NCI-H526 (cell line): ENCODE measurements at regions not wholly inside any gene's neighbourhood (a gene's known extent, or its start where the extent isn't known, plus 50 kb on each side); places are given as distances from the start of the nearest gene placed in this dataset.
"Not testable (repeated sequence)": the region's sequence is repeated elsewhere in the genome, so short reads cannot be mapped to it uniquely, and the experiment has no call there.

ENCODE experiments used
- DNase-seq, 2 experiments: peaks; one replicate each; lab custom pipeline; 2025; lab: John Stamatoyannopoulos, UW

- DNase-seq, result no peak
Observed at GRCh38 chr2:150211164-150211631, 276.3 kb downstream of the RND3 start.

- no peak for DNase-seq
Observed at GRCh38 chr2:150209746-150210145, 277.7 kb downstream of the RND3 start.

- DNase-seq, result no peak
Observed at GRCh38 chr2:150208689-150209088, 278.8 kb downstream of the RND3 start.

GRCh38 chr2:150207979-150208378 lies 279.5 kb downstream of the RND3 start:
- no peak for DNase-seq

GRCh38 chr2:150204451-150204850 lies 283.0 kb downstream of the RND3 start:
- DNase-seq, result no peak

GRCh38 chr2:150194816-150195215 lies 292.7 kb downstream of the RND3 start:
- DNase-seq, result not testable (repeated sequence)

- no peak for DNase-seq
Observed at GRCh38 chr2:150192701-150193100, 294.8 kb downstream of the RND3 start.

- DNase-seq, result no peak
Observed at GRCh38 chr2:150191349-150191748, 296.1 kb downstream of the RND3 start.

GRCh38 chr2:150190546-150190945 lies 296.9 kb downstream of the RND3 start:
- DNase-seq, result no peak

GRCh38 chr2:150188800-150189199 lies 298.7 kb downstream of the RND3 start:
- DNase-seq, result peak in 1 of 2 experiments; percentile 32

GRCh38 chr2:150188177-150188576 lies 299.3 kb downstream of the RND3 start:
- DNase-seq, result no peak

GRCh38 chr2:150182566-150183235 lies 304.8 kb downstream of the RND3 start:
- DNase-seq, result peak in 1 of 2 experiments; percentile 48

- no peak for DNase-seq
Observed at GRCh38 chr2:150178591-150178990, 308.9 kb downstream of the RND3 start.

GRCh38 chr2:150174971-150175421 lies 312.5 kb downstream of the RND3 start:
- DNase-seq, result no peak

GRCh38 chr2:150174056-150174805 lies 313.2 kb downstream of the RND3 start:
- DNase-seq, result no peak

- no peak for DNase-seq
Observed at GRCh38 chr2:150171065-150171548, 316.4 kb downstream of the RND3 start.

- DNase-seq, result no peak
Observed at GRCh38 chr2:150169237-150169629, 318.2 kb downstream of the RND3 start.

- DNase-seq, result no peak
Observed at GRCh38 chr2:150168595-150169236, 318.8 kb downstream of the RND3 start.

- no peak for DNase-seq
Observed at GRCh38 chr2:150167711-150168110, 319.8 kb downstream of the RND3 start.

GRCh38 chr2:150166313-150167051 lies 321.0 kb downstream of the RND3 start:
- DNase-seq, result no peak

- DNase-seq, result no peak
Observed at GRCh38 chr2:150165988-150166312, 321.5 kb downstream of the RND3 start.

GRCh38 chr2:150165442-150165841 lies 322.0 kb downstream of the RND3 start:
- no peak for DNase-seq
